Astrocyte of the spinal cord (primary cell): ENCODE measurements at regions not wholly inside any gene's neighbourhood (a gene's known extent, or its start where the extent isn't known, plus 50 kb on each side); places are given as distances from the start of the nearest gene placed in this dataset.

Source experiments
- DNase-seq: peaks from one replicate; pipeline ENCODE4 v3.0.0; 2011; ENCODE audit warnings: low read depth, low spot score
- H3K4me3 ChIP-seq: 2 replicates; pipeline ENCODE4 v1.5.1; 2011; ENCODE audit warnings: low read depth, mild to moderate bottlenecking, low read length, moderate library complexity
- in situ Hi-C: cut with HindIII; loops from 2 replicates; pipeline ENCODE4 v1.10.0; 2017; ENCODE audit warnings: low sequenced_read_pairs
- TF ChIP-seq, protein P1 (sequence below): IDR thresholded peaks from 2 replicates; pipeline ENCODE4 v1.5.1; 2012; ENCODE audit warnings: low read depth, mild to moderate bottlenecking, low read length, inconsistent platforms

- H3K4me3 ChIP-seq = no peak overlapping the region
- in situ Hi-C loops = no loop called here
- TF ChIP-seq, protein P1, sequence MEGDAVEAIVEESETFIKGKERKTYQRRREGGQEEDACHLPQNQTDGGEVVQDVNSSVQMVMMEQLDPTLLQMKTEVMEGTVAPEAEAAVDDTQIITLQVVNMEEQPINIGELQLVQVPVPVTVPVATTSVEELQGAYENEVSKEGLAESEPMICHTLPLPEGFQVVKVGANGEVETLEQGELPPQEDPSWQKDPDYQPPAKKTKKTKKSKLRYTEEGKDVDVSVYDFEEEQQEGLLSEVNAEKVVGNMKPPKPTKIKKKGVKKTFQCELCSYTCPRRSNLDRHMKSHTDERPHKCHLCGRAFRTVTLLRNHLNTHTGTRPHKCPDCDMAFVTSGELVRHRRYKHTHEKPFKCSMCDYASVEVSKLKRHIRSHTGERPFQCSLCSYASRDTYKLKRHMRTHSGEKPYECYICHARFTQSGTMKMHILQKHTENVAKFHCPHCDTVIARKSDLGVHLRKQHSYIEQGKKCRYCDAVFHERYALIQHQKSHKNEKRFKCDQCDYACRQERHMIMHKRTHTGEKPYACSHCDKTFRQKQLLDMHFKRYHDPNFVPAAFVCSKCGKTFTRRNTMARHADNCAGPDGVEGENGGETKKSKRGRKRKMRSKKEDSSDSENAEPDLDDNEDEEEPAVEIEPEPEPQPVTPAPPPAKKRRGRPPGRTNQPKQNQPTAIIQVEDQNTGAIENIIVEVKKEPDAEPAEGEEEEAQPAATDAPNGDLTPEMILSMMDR = no peak
These were observed 357.4 kb upstream of the CCNH start for GRCh38 chr5:87770016-87770570.

DNA sequence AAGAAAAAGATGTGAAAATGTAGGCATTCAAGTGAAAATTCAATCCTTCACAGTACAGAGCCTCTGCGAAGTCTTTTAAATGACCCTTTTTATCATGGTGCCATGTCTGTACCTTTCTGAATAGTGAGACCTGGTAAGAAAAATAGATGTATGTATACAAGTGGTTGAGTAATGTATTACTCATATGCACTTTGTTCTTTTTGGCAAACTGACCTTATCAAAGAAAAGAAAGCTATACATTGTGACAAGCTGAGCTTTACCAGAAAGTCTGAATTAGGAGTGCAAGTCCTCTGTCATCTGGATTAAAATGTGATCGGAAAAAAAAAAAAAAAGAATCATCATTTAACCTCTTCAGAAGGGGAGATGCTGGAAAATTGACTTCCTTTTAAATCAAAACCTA is 356.4 kb upstream of the CCNH start:
- no peak overlapping the region for H3K4me3 ChIP-seq
- TF ChIP-seq, protein P1 = no peak
- in situ Hi-C loops = no loop called here
- DNase-seq = peak; percentile 11

More at GRCh38 chr5:87770016-87770570, 357.4 kb upstream of the CCNH start:
- no peak for DNase-seq

DNA sequence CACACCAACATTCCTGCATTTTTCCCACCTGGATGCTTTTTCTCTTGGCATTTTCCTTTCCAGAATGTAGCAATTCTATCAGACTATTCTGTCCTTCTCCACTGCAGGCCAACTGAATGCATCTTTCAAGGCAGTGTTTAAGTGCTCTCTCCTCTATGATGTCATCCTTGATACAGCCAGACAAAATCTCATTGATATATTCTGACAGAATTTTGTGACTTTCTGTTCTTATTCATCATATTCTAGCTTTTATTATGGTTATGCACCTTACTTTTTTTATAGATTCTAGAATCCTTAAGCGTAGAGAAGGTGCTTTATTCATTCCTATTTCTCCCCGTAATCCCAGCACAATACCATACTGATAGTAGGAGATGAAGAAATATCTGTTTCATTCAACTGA is 355.5 kb upstream of the CCNH start:
- TF ChIP-seq, protein P1 = no peak
- no peak for DNase-seq
- in situ Hi-C loops = no loop called here

DNA sequence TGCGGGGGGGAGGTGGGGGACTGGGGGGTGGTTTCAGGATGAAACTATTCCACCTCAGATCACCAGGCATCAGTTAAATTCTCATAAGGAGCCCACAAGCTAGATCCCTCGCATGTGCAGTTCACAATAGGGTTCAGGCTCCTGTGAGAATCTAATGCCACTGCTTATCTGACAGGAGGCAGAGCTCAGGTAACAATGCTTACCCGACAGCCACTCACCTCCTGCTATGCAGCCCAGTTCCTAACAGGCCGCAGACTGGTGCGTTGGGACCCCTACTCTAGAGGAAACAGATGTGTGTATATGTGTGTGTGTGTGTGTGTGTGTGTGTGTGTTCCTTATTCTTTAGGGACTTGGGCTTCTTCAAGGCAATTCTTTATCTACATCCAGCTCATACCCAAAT is 352.3 kb upstream of the CCNH start:
- no peak overlapping the region for H3K4me3 ChIP-seq
- DNase-seq = no peak
- TF ChIP-seq, protein P1 = no peak
- in situ Hi-C loops = no loop called here

More for the DNA sequence above, 355.5 kb upstream of the CCNH start:
- no peak overlapping the region for H3K4me3 ChIP-seq

DNA sequence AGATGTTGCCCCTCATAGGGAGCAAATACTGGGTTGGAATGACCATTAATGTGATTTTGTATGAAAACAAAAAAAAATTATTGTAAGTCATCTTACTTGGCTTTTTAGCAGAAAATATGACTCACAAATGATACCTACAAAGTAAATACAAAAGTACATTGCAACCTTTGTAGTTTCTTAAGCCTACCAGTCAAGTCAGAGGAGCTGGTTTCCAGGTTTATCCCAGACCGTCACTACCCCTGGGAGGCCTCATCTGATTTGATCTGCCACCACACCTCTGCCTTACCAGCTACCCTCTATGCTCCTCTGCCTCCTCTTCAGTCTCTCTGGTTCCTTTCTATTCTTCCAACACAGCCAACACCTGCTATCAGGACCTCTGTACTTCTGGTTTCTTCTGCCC is 349.9 kb upstream of the CCNH start:
- DNase-seq = no peak
- TF ChIP-seq, protein P1 = no peak
- no peak overlapping the region for H3K4me3 ChIP-seq
- in situ Hi-C loops = no loop called here

- TF ChIP-seq, protein P1 = no peak
- H3K4me3 ChIP-seq = no peak overlapping the region
- no peak for DNase-seq
- in situ Hi-C loops = no loop called here
These were observed 344.2 kb upstream of the CCNH start for GRCh38 chr5:87756951-87757350.

- no peak overlapping the region for H3K4me3 ChIP-seq
- DNase-seq = no peak
- in situ Hi-C loops = no loop called here
- TF ChIP-seq, protein P1 = no peak
These were observed 342.6 kb upstream of the CCNH start for GRCh38 chr5:87755360-87755759.
